ENCODE measurements at regions not wholly inside any gene's neighbourhood (a gene's known extent, or its start where the extent isn't known, plus 50 kb on each side); places are given as distances from the start of the nearest gene placed in this dataset.

DNA sequence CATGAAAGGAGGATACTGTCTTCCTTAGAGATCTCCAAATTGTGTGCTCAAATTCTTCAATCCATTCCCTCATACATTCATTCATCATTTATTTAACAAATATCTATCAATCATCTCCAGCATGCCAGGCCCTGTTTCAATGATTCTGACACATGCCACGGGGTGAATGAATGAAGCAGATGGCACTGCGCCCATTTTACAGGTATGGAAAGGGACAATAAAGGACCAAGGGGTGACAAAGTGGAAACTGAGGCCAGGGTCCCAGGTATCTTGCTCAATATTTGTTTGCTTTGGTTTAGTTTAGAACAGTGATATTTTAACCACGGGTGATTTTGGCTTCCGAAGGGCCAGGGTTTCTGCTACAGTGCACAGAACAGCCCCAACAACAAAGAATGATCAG is 321.6 kb upstream of the RUNX1 start:
- no peak overlapping the region for H3K4me3 ChIP-seq (ENCODE audit: low read length, poor library complexity, severe bottlenecking)
- H3K36me3 ChIP-seq (ENCODE audit: insufficient read depth, low read length), result no peaks in the 10 kb centered on the region
- no peak overlapping the region for H3K4me2 ChIP-seq (ENCODE audit: low read depth, low read length, poor library complexity, severe bottlenecking)
- H2AFZ ChIP-seq (ENCODE audit: low read length), result no peak overlapping the region
- no peak for TF ChIP-seq EZH2phosphoT487 (IDR thresholded peaks at IDR 0.05; ENCODE audit: borderline replicate concordance)
- TF ChIP-seq, protein P1, sequence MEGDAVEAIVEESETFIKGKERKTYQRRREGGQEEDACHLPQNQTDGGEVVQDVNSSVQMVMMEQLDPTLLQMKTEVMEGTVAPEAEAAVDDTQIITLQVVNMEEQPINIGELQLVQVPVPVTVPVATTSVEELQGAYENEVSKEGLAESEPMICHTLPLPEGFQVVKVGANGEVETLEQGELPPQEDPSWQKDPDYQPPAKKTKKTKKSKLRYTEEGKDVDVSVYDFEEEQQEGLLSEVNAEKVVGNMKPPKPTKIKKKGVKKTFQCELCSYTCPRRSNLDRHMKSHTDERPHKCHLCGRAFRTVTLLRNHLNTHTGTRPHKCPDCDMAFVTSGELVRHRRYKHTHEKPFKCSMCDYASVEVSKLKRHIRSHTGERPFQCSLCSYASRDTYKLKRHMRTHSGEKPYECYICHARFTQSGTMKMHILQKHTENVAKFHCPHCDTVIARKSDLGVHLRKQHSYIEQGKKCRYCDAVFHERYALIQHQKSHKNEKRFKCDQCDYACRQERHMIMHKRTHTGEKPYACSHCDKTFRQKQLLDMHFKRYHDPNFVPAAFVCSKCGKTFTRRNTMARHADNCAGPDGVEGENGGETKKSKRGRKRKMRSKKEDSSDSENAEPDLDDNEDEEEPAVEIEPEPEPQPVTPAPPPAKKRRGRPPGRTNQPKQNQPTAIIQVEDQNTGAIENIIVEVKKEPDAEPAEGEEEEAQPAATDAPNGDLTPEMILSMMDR (conservative IDR thresholded peaks at IDR 0.05; ENCODE audit: low read length), result no peak
- no peaks in the 10 kb centered on the region for H4K20me1 ChIP-seq (ENCODE audit: insufficient read depth, low read length, poor library complexity, severe bottlenecking)
- no peak overlapping the region for H3K9ac ChIP-seq (ENCODE audit: low read depth, low read length, poor library complexity, severe bottlenecking)
- H3K9me2 ChIP-seq (replicated peaks; ENCODE audit: low read depth, low read length), result no peaks in the 10 kb centered on the region
- H3F3A ChIP-seq (ENCODE audit: low read depth), result no peaks in the 10 kb centered on the region
- no peaks in the 10 kb centered on the region for H3K9me3 ChIP-seq (ENCODE audit: insufficient read depth, low read depth, low read length)
- no peaks in the 10 kb centered on the region for H3K79me2 ChIP-seq (ENCODE audit: insufficient read depth, low read length)
- H3K27me3 ChIP-seq (ENCODE audit: insufficient read depth, low read length, poor library complexity, severe bottlenecking), result no peaks in the 10 kb centered on the region
- H3K4me1 ChIP-seq (ENCODE audit: insufficient read depth, low read length, poor library complexity, severe bottlenecking), result no peaks in the 10 kb centered on the region

DNA sequence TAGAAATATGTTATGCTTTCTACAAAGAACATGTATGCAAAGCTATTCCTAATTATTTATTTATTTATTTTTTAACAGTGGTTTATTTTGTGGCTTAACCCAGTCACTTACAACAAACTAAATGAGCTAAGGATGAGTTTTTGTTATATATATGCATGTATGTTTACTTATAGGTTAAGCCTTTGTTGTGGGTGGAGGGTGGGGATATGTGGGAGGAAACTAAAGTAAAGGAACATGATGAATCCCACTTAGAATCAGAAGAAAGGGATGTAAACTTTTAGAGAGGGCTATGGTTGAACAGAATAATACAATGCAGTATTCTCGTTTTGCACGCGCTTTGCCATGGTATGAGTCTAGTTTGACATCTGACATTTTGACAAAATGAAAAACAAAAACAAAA is 321.0 kb upstream of the RUNX1 start:
- no peaks in the 10 kb centered on the region for H3K9me3 ChIP-seq (ENCODE audit: insufficient read depth, low read depth, low read length)
- no peak for TF ChIP-seq EZH2phosphoT487 (IDR thresholded peaks at IDR 0.05; ENCODE audit: borderline replicate concordance)
- TF ChIP-seq, protein P1 (conservative IDR thresholded peaks at IDR 0.05; ENCODE audit: low read length), result no peak
- no peak overlapping the region for H3K9ac ChIP-seq (ENCODE audit: low read depth, low read length, poor library complexity, severe bottlenecking)
- H4K20me1 ChIP-seq (ENCODE audit: insufficient read depth, low read length, poor library complexity, severe bottlenecking), result no peaks in the 10 kb centered on the region
- H3K4me2 ChIP-seq (ENCODE audit: low read depth, low read length, poor library complexity, severe bottlenecking), result no peak overlapping the region
- no peaks in the 10 kb centered on the region for H3K79me2 ChIP-seq (ENCODE audit: insufficient read depth, low read length)
- no peak overlapping the region for H3K4me3 ChIP-seq (ENCODE audit: low read length, poor library complexity, severe bottlenecking)
- H3K9me2 ChIP-seq (replicated peaks; ENCODE audit: low read depth, low read length), result no peaks in the 10 kb centered on the region
- no peaks in the 10 kb centered on the region for H3K36me3 ChIP-seq (ENCODE audit: insufficient read depth, low read length)
- H3K4me1 ChIP-seq (ENCODE audit: insufficient read depth, low read length, poor library complexity, severe bottlenecking), result no peaks in the 10 kb centered on the region
- no peaks in the 10 kb centered on the region for H3F3A ChIP-seq (ENCODE audit: low read depth)
- H3K27me3 ChIP-seq (ENCODE audit: insufficient read depth, low read length, poor library complexity, severe bottlenecking), result no peaks in the 10 kb centered on the region
- no peak overlapping the region for H2AFZ ChIP-seq (ENCODE audit: low read length)

DNA sequence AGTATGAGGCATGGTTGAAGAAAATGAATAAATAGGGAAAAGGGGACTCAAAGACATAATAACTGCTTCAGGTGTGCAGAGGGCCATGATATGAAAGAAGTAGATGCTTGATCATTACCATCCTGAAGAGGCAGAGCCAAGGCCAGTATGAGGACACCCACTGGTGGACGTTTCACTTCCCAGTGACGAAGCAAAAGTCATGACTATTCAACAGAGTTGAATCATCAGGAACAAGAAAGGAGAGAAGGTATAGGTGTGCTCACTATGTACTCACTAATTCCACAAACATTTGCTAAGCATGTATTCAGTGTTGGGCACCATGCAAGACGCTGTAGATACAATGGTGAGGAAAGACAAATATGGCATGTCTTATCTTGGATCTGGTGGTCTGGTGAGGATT is 319.2 kb upstream of the RUNX1 start:
- H3K4me2 ChIP-seq (ENCODE audit: low read depth, low read length, poor library complexity, severe bottlenecking), result no peak overlapping the region
- no peaks in the 10 kb centered on the region for H3K9me2 ChIP-seq (replicated peaks; ENCODE audit: low read depth, low read length)
- H3K9me3 ChIP-seq (ENCODE audit: insufficient read depth, low read depth, low read length), result no peaks in the 10 kb centered on the region
- no peak overlapping the region for H2AFZ ChIP-seq (ENCODE audit: low read length)
- no peaks in the 10 kb centered on the region for H3K27me3 ChIP-seq (ENCODE audit: insufficient read depth, low read length, poor library complexity, severe bottlenecking)
- TF ChIP-seq EZH2phosphoT487 (IDR thresholded peaks at IDR 0.05; ENCODE audit: borderline replicate concordance), result no peak
- TF ChIP-seq, protein P1 (conservative IDR thresholded peaks at IDR 0.05; ENCODE audit: low read length), result no peak
- no peaks in the 10 kb centered on the region for H3F3A ChIP-seq (ENCODE audit: low read depth)
- H3K9ac ChIP-seq (ENCODE audit: low read depth, low read length, poor library complexity, severe bottlenecking), result no peak overlapping the region
- no peaks in the 10 kb centered on the region for H3K4me1 ChIP-seq (ENCODE audit: insufficient read depth, low read length, poor library complexity, severe bottlenecking)
- no peak overlapping the region for H3K4me3 ChIP-seq (ENCODE audit: low read length, poor library complexity, severe bottlenecking)
- H3K36me3 ChIP-seq (ENCODE audit: insufficient read depth, low read length), result no peaks in the 10 kb centered on the region
- no peaks in the 10 kb centered on the region for H4K20me1 ChIP-seq (ENCODE audit: insufficient read depth, low read length, poor library complexity, severe bottlenecking)
- H3K79me2 ChIP-seq (ENCODE audit: insufficient read depth, low read length), result no peaks in the 10 kb centered on the region
